ENCODE measurements at regions not wholly inside any gene's neighbourhood (a gene's known extent, or its start where the extent isn't known, plus 50 kb on each side); places are given as distances from the start of the nearest gene placed in this dataset.

DNA sequence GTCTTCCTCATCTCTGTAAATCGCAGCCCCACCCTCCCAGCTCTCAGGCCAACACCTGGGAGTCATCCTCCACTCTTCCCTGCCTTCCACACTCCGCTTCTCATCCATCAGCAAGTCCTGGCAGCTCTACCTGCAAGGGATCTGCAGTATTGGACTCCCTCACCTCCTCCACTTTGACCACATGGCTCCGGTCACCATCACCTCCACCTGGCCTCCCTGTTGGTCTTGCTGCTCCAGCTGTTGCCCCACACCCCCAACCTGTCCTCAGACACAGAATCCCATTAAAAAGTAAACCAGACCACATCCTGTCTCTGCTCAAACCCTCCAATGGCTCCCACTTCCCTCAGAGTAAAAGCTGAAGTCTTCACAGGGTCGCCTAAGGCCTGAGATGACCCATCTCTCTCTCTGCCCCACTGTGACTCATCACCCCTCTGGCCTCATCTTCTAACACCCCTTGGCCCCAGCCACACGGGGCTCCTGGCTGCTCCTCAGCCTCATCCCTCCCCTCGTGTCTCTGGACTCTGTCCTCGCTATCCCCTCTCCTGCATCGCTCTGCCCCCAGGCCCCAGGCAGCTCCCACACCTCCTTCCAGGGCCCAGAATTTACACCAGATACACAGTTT is 185.1 kb upstream of the SULF2 start:
- DNase-seq: no peak
- intact Hi-C loops (cut with DNase I; ENCODE audit: low total_unique reads): no loop called here
- Histone ChIP-seq H3K9me3 (no peaks in the 10 kb centered on the region), H3K36me3 (no peaks in the 10 kb centered on the region), H3K4me1 (no peaks in the 10 kb centered on the region), H3K27ac (no peak overlapping the region), H3K4me3 (no peak overlapping the region), H3K27me3 (peaks cover 0 to 28% of the 10 kb centered on the region in 2 donors)
- TF ChIP-seq, protein P1, sequence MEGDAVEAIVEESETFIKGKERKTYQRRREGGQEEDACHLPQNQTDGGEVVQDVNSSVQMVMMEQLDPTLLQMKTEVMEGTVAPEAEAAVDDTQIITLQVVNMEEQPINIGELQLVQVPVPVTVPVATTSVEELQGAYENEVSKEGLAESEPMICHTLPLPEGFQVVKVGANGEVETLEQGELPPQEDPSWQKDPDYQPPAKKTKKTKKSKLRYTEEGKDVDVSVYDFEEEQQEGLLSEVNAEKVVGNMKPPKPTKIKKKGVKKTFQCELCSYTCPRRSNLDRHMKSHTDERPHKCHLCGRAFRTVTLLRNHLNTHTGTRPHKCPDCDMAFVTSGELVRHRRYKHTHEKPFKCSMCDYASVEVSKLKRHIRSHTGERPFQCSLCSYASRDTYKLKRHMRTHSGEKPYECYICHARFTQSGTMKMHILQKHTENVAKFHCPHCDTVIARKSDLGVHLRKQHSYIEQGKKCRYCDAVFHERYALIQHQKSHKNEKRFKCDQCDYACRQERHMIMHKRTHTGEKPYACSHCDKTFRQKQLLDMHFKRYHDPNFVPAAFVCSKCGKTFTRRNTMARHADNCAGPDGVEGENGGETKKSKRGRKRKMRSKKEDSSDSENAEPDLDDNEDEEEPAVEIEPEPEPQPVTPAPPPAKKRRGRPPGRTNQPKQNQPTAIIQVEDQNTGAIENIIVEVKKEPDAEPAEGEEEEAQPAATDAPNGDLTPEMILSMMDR (IDR thresholded peaks at IDR 0.05): no peak

DNA sequence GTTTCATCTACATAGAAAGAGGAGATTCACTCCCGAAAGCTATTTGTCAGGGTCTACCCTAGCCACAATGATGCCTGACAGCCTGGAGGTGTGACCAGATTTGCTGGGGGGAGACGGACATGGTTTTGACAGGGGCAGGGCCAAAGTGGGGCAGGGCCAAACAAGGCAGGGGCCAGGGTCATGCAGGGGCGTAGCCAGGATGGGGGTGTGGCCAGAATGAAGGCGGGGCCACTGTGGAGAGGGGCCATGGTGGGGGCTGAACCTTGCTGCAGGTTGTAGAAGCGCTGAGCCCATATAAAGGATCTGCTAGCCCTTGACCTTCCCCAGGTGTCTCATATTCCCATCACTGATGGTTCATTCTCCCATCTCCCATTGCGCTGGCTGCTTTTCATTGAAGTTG is 184.1 kb upstream of the SULF2 start:
- H3K9me3 ChIP-seq: no peaks in the 10 kb centered on the region
- H3K27me3 ChIP-seq: peaks cover 0 to 28% of the 10 kb centered on the region in 2 donors
- TF ChIP-seq, protein P1 (IDR thresholded peaks at IDR 0.05): no peak
- H3K36me3 ChIP-seq: no peaks in the 10 kb centered on the region
- no peak overlapping the region for H3K4me3 ChIP-seq
- DNase-seq: no peak
- no peaks in the 10 kb centered on the region for H3K4me1 ChIP-seq
- intact Hi-C loops (cut with DNase I; ENCODE audit: low total_unique reads): no loop called here
- no peak overlapping the region for H3K27ac ChIP-seq

DNA sequence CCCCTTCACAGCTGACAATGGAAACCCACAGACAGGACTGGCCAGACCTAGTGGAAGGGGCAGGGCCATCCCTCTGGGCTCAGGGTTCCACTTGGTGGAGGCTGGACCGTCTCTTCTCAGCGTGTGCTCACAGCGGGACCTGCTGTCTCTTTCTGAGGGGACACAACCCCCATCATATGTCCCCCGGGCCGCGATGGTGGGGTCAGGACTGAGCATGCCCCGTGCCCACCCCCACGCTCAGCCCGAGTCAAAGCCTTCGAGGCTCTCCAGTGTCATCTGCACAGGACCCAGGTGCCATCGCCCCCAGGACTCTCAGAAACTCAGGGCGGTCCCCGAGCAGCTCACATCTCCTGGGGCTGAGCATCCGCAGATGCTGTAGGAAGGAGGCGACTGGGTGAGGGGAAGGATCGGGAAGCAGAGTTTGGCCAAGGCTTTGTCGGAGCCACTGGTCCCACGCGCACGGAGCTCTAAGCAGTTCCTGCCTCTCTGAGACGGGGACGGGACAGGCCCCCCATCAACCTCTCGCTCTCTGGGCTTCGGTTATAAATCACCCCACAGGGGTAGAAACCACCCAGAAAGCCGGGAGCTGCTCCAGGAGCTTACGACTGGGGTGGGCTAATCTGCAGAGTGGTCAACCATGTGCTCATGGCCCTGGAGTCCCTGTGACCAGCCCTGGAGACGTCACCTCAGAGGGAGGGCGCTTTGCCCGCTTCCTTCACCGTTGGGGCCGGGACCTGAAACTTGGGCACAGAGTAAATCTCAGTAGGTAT is 183.4 kb upstream of the SULF2 start:
- Histone ChIP-seq H3K27ac (no peak overlapping the region), H3K27me3 (peaks cover 0 to 28% of the 10 kb centered on the region in 2 donors), H3K4me3 (no peak overlapping the region), H3K4me1 (no peaks in the 10 kb centered on the region), H3K36me3 (no peaks in the 10 kb centered on the region), H3K9me3 (no peaks in the 10 kb centered on the region)
- TF ChIP-seq, protein P1 (IDR thresholded peaks at IDR 0.05): no peak
- intact Hi-C loops (cut with DNase I; ENCODE audit: low total_unique reads): no loop called here
- no peak for DNase-seq

DNA sequence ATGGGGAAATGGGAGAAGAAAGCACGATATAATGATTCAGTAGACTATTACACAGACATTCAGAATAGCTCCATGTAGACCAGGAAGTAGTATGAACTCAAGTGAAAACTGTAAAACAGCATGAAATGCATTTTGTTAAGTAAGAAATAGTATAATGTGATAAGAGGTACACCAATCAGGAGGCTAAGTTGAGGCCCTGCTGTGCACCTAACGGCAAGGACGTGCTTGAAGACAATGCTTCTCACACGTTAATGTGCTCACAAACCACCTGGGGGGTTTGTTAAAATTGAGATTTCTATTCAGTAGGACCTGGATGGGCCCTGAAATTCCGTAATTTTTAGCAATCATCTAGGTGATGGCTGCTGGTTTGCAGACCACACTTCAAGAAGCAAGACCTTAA is 178.9 kb upstream of the SULF2 start:
- DNase-seq: no peak
- TF ChIP-seq, protein P1 (IDR thresholded peaks at IDR 0.05): no peak
- intact Hi-C loops (cut with DNase I; ENCODE audit: low total_unique reads): no loop called here
- Histone ChIP-seq H3K9me3 (no peaks in the 10 kb centered on the region), H3K4me3 (no peak overlapping the region), H3K27ac (no peak overlapping the region), H3K36me3 (no peaks in the 10 kb centered on the region), H3K4me1 (no peaks in the 10 kb centered on the region), H3K27me3 (peaks cover 0 to 13% of the 10 kb centered on the region in 2 donors)

DNA sequence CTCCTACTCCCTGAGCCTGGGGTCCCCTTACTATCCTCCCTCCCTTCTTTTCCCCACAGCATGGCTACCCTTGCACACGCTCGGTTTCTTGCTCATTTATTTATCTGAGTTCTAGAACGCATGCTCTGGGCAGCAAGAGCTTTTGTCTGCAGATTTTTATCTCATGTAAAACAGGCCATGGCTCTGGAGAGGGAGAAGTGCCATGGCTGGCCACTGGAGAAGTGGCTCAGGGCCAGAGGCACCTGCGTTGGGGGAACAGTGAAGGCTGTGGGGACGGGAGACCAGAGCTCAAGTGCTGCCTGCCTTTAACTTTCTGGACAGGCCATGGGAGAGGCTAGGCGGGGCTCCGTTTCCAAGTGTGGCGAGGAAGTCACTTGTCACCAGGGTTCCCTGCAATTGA is 177.7 kb upstream of the SULF2 start:
- Histone ChIP-seq H3K9me3 (no peaks in the 10 kb centered on the region), H3K4me1 (no peaks in the 10 kb centered on the region), H3K36me3 (no peaks in the 10 kb centered on the region), H3K27me3 (peaks cover 0 to 7% of the 10 kb centered on the region in 2 donors), H3K27ac (no peak overlapping the region), H3K4me3 (no peak overlapping the region)
- intact Hi-C loops (cut with DNase I; ENCODE audit: low total_unique reads): no loop called here
- DNase-seq: no peak
- TF ChIP-seq, protein P1 (IDR thresholded peaks at IDR 0.05): no peak
